ENCODE measurements at regions not wholly inside any gene's neighbourhood (a gene's known extent, or its start where the extent isn't known, plus 50 kb on each side); places are given as distances from the start of the nearest gene placed in this dataset.

DNA sequence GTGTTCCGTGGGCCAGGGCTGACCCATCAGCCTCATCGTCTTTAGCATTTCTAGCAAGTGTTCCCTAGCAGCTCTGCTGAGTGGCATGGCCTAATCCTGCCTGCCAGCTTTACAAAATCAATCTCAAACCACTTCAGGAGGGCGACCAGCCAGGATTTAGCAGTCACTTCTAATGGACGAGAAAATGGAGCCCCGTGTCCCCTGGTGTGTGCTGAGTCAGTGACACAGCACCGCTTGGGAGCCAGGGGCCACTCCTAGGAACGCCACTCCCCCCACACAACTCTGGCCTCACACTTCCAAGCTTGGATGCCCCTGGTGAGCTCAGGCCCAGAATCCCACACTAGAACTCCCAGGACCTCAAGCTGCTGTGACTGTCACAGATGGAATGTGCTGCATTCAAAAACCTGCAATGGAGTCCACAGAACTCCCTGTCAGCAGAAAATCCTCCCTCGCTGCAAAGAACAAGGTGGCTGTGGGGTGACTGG, 311.2 kb upstream of the GATB start:
- TF ChIP-seq, protein P1, sequence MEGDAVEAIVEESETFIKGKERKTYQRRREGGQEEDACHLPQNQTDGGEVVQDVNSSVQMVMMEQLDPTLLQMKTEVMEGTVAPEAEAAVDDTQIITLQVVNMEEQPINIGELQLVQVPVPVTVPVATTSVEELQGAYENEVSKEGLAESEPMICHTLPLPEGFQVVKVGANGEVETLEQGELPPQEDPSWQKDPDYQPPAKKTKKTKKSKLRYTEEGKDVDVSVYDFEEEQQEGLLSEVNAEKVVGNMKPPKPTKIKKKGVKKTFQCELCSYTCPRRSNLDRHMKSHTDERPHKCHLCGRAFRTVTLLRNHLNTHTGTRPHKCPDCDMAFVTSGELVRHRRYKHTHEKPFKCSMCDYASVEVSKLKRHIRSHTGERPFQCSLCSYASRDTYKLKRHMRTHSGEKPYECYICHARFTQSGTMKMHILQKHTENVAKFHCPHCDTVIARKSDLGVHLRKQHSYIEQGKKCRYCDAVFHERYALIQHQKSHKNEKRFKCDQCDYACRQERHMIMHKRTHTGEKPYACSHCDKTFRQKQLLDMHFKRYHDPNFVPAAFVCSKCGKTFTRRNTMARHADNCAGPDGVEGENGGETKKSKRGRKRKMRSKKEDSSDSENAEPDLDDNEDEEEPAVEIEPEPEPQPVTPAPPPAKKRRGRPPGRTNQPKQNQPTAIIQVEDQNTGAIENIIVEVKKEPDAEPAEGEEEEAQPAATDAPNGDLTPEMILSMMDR (IDR thresholded peaks at IDR 0.05; ENCODE audit: insufficient read depth, low read depth, low read length, missing control alignments), result no peak
- no peak overlapping the region for H3K4me3 ChIP-seq (ENCODE audit: low read length)
- DNase-seq (ENCODE audit: low read depth), result no peak

DNA sequence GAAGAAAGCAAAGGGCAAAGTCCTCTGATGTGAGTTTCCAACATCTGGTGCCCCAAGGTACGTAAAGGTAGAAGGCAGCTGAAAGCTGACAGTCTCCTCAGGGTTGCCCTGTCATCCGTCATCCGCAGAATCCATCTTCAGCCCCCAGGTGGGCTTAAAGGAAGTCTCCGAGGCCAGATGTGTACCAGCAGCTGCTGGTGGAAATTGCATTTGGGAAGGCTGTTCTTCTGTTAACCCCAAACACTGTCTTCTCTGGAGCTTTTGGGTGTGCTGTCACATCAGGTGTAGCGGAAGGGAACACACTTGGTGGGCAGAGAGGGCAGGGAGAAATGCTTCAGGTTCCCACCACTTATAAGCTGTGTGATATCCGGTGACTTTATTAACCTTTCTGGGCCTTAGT, 310.0 kb upstream of the GATB start:
- TF ChIP-seq, protein P1 (IDR thresholded peaks at IDR 0.05; ENCODE audit: insufficient read depth, low read depth, low read length, missing control alignments), result no peak
- no peak overlapping the region for H3K4me3 ChIP-seq (ENCODE audit: low read length)
- DNase-seq (ENCODE audit: low read depth), result no peak

DNA sequence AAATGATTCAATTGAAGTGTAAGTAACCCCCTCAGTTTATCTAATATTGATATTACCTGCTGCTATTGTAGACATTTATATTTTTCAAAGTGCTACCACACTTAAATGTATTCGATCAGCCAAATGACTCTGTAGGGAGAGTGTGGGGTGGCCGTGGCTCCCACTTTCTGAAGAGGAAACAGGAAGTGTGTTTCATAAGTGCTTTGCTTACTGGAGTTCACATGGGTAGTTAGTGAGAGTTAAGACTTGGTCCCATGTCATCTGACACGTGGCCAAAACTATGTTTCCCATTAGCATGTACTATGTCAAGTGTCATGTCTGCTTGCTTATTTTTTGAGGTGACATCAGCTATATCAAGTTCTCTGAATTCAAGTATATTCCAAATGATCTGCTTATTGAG, 308.1 kb upstream of the GATB start:
- DNase-seq (ENCODE audit: low read depth), result no peak
- TF ChIP-seq, protein P1 (IDR thresholded peaks at IDR 0.05; ENCODE audit: insufficient read depth, low read depth, low read length, missing control alignments), result no peak
- H3K4me3 ChIP-seq (ENCODE audit: low read length), result no peak overlapping the region

DNA sequence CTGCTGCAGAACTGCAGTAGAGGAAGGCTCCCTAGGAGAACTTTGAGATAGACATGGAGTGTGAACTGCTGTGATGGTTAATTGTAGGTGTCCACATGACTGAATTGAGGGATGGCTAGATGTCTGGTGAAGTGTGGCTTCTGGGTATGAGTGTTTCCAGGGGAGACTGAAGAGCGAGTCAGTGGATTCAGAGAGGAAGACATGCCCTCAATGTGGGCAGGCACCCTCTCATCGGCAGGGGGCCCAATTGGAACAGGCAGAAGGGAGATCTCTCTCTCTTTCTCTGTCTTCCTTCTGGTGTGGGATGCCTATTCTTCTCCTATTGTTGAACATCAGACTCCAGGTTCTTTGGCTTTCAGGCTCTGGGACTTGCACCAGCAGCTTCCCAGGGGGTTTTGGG, 304.7 kb upstream of the GATB start:
- no peak for DNase-seq (ENCODE audit: low read depth)
- H3K4me3 ChIP-seq (ENCODE audit: low read length), result no peak overlapping the region

DNA sequence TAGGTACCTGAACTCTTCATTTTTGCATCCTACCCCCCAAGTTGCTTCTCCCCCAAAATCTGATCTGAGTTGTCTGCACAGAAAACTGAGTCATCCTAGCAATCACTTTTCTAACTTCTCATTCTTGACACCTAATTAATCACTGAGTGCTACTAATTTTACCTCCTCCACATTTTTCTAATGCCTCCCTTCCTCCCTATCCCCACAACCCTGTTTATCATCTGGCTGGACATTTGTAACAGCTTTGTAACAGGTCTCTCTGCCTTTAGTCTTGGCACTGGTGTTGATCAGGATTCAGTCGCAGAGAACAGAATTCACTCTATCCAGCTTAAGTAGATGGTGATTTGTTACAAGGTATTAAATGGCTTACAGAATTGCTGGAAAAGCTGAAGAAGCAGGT, 303.9 kb upstream of the GATB start:
- peak; percentile 22 for DNase-seq (ENCODE audit: low read depth)
- TF ChIP-seq, protein P1 (IDR thresholded peaks at IDR 0.05; ENCODE audit: insufficient read depth, low read depth, low read length, missing control alignments), result no peak

More for the DNA sequence above, 304.7 kb upstream of the GATB start:
- TF ChIP-seq, protein P1 (IDR thresholded peaks at IDR 0.05; ENCODE audit: insufficient read depth, low read depth, low read length, missing control alignments), result no peak

DNA sequence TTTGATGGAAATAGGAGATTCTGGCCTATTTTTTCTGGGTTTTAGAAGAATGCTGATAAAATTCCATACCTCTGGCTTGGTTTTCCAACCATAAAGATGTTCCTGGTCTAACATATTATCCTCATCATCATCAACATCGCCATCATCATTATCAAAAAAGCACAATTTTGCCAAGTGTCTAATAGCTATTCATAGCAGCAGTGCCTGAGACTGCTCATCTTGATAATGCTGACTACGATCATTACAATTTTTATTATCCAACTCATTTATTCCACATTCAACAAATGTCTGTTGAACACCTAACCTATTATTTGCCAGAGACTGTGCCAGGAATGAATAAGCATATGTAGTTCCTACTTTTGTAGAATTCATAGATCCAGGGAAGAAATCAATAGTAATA, 303.5 kb upstream of the GATB start:
- no peak for DNase-seq (ENCODE audit: low read depth)
- no peak overlapping the region for H3K4me3 ChIP-seq (ENCODE audit: low read length)
- TF ChIP-seq, protein P1 (IDR thresholded peaks at IDR 0.05; ENCODE audit: insufficient read depth, low read depth, low read length, missing control alignments), result no peak

More for the DNA sequence above, 303.9 kb upstream of the GATB start:
- H3K4me3 ChIP-seq (ENCODE audit: low read length), result no peak overlapping the region

DNA sequence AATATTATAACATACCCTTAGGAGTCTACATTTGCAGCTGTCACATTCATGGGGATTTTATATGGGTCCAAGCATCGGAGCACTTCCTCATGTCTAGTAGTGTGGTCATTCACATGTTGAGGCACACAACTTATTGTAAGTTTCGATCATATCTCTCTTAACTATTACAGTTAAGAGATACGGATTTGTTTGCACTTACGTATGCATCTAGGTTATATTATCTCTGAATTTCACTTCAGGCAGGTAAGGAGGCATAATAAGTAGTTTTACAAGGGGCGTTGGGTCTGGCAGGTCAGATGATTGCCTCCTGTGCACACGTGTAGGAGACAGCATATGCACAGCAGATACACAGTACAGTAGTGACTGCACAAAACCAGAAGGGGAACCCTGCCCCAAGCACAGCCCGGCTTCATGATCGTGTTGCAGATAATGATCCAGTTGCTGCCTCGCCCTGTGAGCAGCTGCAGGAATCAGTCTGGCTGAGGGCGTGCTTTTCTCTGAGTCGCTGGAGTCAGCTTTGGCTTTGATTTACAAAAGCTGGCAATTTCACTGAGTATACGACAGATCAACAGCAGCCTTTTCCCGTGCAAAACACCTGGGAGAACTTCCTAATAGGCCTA, 302.9 kb upstream of the GATB start:
- peak; percentile 40 for DNase-seq (ENCODE audit: low read depth)
- no peak overlapping the region for H3K4me3 ChIP-seq (ENCODE audit: low read length)
- TF ChIP-seq, protein P1 (IDR thresholded peaks at IDR 0.05; ENCODE audit: insufficient read depth, low read depth, low read length, missing control alignments), result no peak

All from epithelial cell of esophagus (primary cell).